MV-4-11 (cell line): ENCODE measurements at regions not wholly inside any gene's neighbourhood (a gene's known extent, or its start where the extent isn't known, plus 50 kb on each side); places are given as distances from the start of the nearest gene placed in this dataset.
A peak's percentile ranks its signal among the peaks of the same experiment; 100 is the strongest.

Experiments
- DNase-seq: peaks from one replicate; lab custom pipeline; 2025; lab: John Stamatoyannopoulos, UW

DNA sequence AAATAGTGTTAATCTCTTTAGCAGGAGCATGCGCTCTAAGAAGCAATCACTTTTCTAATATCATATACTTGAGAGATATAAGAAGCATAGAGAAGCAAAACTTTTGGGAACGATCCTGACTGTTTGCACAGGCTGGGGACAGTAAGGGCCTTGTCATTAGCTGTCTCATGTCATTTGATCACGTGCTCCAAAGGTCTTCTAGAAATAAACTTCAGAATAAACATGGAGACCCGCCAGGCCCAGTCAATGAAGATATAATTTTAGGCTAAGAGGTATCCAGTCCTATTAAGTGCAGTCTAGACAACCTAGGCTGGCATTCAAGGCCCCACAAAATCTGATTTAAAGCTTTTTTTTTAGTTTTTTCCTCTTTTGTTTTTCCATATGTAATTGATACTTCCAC, 111.0 kb upstream of the APC start:
- DNase-seq, result no peak

DNA sequence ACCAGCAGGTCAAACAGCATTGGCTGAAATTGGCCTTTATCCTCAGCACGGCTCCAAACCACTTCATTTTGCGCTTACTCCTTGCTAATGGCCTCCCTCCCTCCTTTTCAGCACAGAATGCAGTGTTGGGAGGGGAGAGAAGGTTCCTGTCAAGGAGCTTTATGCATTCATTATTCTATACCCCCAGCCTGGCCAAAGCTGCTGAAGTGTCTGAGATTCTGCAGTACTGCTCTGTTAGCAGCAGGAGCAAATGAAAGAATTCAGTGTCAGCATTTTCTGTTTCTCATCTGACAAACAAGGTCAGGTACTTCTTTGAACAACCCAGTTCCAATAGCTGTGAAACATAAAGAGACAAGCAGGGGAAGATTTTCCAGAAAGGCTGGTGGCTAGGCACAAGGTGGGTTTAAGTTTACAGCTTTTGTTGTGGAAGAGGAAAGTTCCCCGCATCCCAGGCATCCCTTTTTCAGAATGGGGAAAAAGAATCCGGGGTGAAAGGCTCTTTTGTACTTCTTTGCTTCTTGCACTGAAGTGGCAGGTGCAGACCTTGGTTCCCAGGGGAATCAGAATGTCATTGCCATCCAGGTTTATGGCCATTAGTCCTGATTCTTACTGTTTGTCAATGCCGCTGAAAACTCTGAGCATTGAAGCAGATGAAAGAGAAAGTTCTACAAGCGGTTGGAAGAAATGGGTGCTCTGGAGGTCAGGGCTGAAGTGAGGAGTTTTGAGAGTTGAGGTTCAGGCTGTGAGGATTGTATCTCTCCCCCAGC, 109.3 kb upstream of the APC start:
- no peak for DNase-seq

DNA sequence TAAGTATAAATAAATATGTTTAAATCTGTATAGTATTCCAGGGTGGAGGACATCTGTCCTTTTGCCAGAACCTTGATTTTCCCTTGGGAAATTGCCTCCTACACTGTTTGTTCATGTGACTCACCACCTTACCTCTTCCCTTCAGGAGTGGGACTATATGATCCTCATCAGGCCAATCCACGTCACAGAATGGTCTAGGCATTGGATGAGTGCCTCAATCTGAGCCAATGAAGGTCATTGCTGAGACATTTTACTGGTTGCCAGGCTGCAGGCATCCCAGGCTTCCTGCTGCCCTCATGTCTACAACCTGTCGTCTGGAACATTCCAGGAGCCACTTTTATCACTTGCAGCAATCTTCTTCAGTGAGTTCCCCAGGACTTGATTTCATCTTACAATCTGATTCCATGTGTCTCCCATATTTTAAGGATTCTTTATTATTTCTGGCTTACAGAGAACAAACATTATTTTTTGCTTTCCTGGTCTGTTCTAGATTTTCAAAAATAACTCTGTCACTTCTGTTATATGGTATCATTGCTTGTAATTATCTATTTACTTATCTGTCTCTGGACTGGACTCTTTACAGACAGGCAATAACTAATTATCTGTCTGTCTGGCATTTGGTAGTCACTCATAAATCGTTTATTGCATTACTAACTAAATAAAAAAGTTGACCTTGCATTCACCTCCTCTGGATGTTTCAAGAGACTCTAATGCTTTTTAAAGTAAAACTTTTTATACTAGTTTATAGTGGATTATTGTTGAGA, 107.3 kb upstream of the APC start:
- no peak for DNase-seq

DNA sequence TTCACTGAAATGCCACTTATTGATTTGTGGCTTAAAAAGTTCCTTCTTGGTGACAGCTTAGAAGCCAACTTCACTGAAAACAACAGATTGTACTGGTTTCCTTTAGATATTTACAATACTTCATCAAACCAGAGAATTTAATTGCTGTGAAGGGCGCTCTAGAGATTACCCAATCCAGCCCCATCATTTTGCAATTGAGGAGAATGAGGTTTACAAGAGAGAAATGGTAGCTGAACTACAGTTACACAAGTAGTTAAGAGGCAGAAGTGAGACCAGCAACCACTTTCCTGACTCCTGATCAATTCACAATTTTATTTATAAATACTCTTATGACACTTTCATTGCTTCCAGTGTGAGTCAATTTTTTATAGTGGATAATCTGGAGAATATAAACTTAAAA, 103.5 kb upstream of the APC start:
- peak; percentile 89 for DNase-seq

GRCh38 chr5:112634796-112635195, 102.9 kb upstream of the APC start:
- DNase-seq, result no peak

- no peak for DNase-seq
Measured at GRCh38 chr5:112635276-112635675, 102.4 kb upstream of the APC start.

- DNase-seq, result no peak
Measured at GRCh38 chr5:112635771-112636731, 101.6 kb upstream of the APC start.

DNA sequence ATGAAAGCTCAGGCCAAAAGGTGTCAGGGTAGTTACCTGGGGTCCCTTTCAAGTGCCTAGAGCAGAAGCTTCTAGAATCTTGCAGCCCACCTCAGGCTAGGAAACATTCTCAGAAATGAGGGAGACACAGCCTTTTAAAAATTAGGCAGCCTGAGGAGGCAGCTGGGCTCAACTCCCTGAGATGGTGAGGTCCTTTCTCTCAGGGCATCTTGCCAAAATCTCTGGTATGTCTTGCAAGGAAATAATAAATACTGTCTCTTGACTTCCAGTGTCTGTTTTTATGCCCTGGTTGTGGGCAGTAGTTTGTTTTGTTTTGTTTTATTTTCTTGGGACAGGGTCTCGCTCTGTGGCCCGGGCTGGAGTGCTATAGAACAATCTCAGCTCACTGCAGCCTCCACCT, 100.9 kb upstream of the APC start:
- DNase-seq, result no peak

GRCh38 chr5:112637343-112637742, 100.3 kb upstream of the APC start:
- no peak for DNase-seq

DNA sequence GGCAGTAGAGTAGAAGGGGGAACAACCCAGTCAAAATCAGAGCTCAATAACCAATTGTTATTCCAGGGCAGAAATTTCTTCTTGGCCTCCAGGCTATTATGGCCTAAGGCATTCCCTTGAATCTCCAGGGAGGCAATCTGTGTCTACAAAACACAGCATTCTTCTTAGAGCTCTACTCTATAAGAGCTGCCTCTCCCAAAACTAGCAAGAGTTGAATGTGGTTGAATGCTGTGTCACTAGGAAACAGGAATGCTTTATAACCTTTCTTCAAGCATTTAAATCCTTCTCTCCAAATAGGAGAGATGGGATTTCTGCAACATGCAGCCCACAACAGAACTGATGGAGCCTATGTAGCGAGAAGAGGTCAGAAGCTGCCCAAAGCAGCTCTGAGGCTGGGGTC, 97.1 kb upstream of the APC start:
- no peak for DNase-seq

DNA sequence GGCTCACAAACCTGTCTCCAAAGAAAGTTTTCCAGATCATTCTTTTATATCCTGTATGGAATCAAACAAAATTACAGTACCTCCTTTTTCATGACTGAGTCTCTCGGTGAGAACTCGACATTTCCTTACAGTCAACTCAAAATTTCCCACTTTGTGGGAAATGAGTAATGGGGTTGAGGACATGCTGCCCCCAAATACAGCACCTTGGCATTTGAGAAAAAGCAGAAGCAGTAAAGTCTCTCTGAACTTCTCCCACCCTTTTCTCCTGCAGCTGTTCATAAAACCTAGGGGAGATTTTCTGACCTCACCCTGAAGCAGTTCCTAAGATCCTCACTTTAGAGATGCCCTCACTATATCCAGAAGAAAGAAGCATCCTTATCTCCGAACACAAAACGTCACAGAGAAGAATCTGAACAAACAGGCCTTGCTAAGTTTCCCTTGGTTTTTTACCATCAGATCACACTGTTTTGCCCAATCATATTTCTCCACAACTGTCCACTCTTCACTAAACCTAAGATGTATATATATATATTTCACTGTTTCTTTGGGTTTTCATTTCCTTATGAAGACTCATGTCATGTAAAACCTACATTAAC, 96.1 kb upstream of the APC start:
- DNase-seq, result peak; percentile 6

GRCh38 chr5:112642885-112643284, 94.8 kb upstream of the APC start:
- no peak for DNase-seq

GRCh38 chr5:112643339-112643971, 94.2 kb upstream of the APC start:
- DNase-seq, result no peak

- DNase-seq, result peak; percentile 67
Measured at GRCh38 chr5:112646139-112646936, 91.3 kb upstream of the APC start.

GRCh38 chr5:112647428-112647827, 90.3 kb upstream of the APC start:
- DNase-seq, result no peak

GRCh38 chr5:112648264-112648663, 89.4 kb upstream of the APC start:
- DNase-seq, result no peak

- no peak for DNase-seq
Measured at GRCh38 chr5:112649882-112650281, 87.8 kb upstream of the APC start.

GRCh38 chr5:112653638-112654205, 84.0 kb upstream of the APC start:
- no peak for DNase-seq

DNA sequence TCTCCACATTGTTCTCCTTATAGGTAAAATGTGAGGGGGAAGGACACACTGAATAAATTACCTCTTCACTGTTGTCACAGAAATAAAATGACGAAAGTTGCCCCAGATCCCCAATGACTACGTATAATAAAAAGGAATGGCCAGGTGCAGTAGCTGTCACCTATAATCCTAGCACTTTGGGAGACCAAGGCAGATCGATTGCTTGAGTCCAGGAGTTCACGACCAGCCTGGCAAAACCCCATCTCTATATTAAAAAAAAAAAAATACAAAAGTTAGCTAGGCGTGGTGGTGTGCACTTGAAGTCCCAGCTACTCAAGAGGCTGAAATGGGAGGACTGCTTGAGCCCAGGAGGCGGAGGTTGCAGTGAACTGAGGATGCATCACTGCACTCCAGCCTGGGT, 82.2 kb upstream of the APC start:
- no peak for DNase-seq

GRCh38 chr5:112656451-112656850, 81.2 kb upstream of the APC start:
- DNase-seq, result no peak
